PC-3 (cell line): ENCODE measurements at regions not wholly inside any gene's neighbourhood (a gene's known extent, or its start where the extent isn't known, plus 50 kb on each side); places are given as distances from the start of the nearest gene placed in this dataset.

Source experiments
- ATAC-seq: fragments of 200-7000 bp; cut with Tn5 transposase; 2 replicates; pipeline ENCODE4 v1.9.1; 2020; ENCODE audit warnings: mild to moderate bottlenecking, moderate library complexity
- BruUV-seq: library from RNA; stranded (reverse); fragments of 400-500 nt; replicated peaks from 2 replicates; lab custom pipeline; 2021; lab: Mats Ljungman, UMichigan
- CTCF ChIA-PET: fragments of 300-600 bp; sonication (Branson Sonifier 250); formaldehyde crosslinking; loops from one replicate; lab custom pipeline; 2022; ENCODE audit warnings: antibody characterized with exemption; lab: Charles Lee
- POLR2A ChIA-PET: fragments of 300-600 bp; sonication (Branson Sonifier 250); formaldehyde crosslinking; loops from one replicate; lab custom pipeline; 2022; ENCODE audit warnings: antibody characterized with exemption; ENCODE audit not compliant: unreplicated experiment; lab: Charles Lee
- DNase-seq: peaks from one replicate; pipeline ENCODE4 v3.0.0-alpha.2; 2015
- H2AFZ ChIP-seq: fragments of 300-600 bp; sonication (generic); 2 replicates; pipeline ENCODE4 v1.6.0; 2016; ENCODE audit warnings: antibody characterized with exemption, low read length
- H3F3A ChIP-seq: fragments of 300-600 bp; sonication (generic); one replicate; pipeline ENCODE4 v1.6.0; 2017; ENCODE audit warnings: antibody characterized with exemption, low read length, control low read depth, mild to moderate bottlenecking; ENCODE audit not compliant: unreplicated experiment
- H3K27ac ChIP-seq: fragments of 300-600 bp; sonication (generic); 2 replicates; pipeline ENCODE4 v1.5.1; 2016; ENCODE audit warnings: mild to moderate bottlenecking, low read length
- H3K27me3 ChIP-seq: fragments of 300-600 bp; sonication (generic); 2 replicates; pipeline ENCODE4 v1.6.1; 2016; ENCODE audit warnings: low read length, mixed read lengths
- H3K36me3 ChIP-seq: fragments of 300-600 bp; sonication (generic); 2 replicates; pipeline ENCODE4 v1.6.1; 2016; ENCODE audit warnings: low read depth, mixed run types, low read length, mixed read lengths
- H3K4me1 ChIP-seq: fragments of 300-600 bp; sonication (generic); 2 replicates; pipeline ENCODE4 v1.5.1; 2016; ENCODE audit warnings: low read length; ENCODE audit not compliant: insufficient read depth
- H3K4me2 ChIP-seq: fragments of 300-600 bp; sonication (generic); 2 replicates; pipeline ENCODE4 v1.6.0; 2016; ENCODE audit warnings: low read length
- H3K4me3 ChIP-seq: fragments of 300-600 bp; sonication (generic); 2 replicates; pipeline ENCODE4 v1.5.1; 2016; ENCODE audit warnings: mild to moderate bottlenecking, low read length, mixed read lengths
- H3K79me2 ChIP-seq: fragments of 300-600 bp; sonication (generic); 2 replicates; pipeline ENCODE4 v1.6.1; 2017; ENCODE audit warnings: low read length, mixed read lengths
- H3K9ac ChIP-seq: fragments of 300-600 bp; sonication (generic); 2 replicates; pipeline ENCODE4 v1.6.0; 2016; ENCODE audit warnings: mild to moderate bottlenecking, low read length
- H3K9me2 ChIP-seq: fragments of 300-600 bp; sonication (generic); replicated peaks from 2 replicates; pipeline ENCODE4 v1.6.1; 2016; ENCODE audit warnings: mixed run types, low read length, mixed read lengths
- H3K9me3 ChIP-seq: fragments of 300-600 bp; sonication (generic); 2 replicates; pipeline ENCODE4 v1.6.1; 2016; ENCODE audit warnings: low read length, mixed read lengths
- H4K20me1 ChIP-seq: fragments of 300-600 bp; sonication (generic); 2 replicates; pipeline ENCODE4 v1.6.1; 2016; ENCODE audit warnings: low read length, mixed read lengths
- CTCF ChIP-seq: fragments of 300-600 bp; sonication (generic); conservative IDR thresholded peaks from 2 replicates; pipeline ENCODE4 v1.5.1; 2017; ENCODE audit warnings: antibody characterized with exemption, low read depth, mild to moderate bottlenecking, low read length
- EZH2 ChIP-seq: fragments of 300-600 bp; sonication (generic); IDR thresholded peaks from one replicate; pipeline ENCODE4 v1.6.1; 2017; ENCODE audit warnings: antibody characterized with exemption, mild to moderate bottlenecking, low read length; ENCODE audit not compliant: unreplicated experiment
- EZH2phosphoT487 ChIP-seq: fragments of 300-600 bp; sonication (generic); IDR thresholded peaks from 2 replicates; pipeline ENCODE4 v1.6.1; 2018; ENCODE audit warnings: mild to moderate bottlenecking, antibody characterized with exemption, low read length, borderline replicate concordance
- intact Hi-C: fragments of 100-400 bp; cut with micrococcal nuclease; formaldehyde crosslinking; loops from 2 replicates; pipeline ENCODE4 v1.9.0; 2023

GRCh38 chr17:33811004-33811760, 443.9 kb upstream of the CCL2 start:
- Histone ChIP-seq H3K9me3 (no peaks in the 10 kb centered on the region), H3K4me3 (no peak overlapping the region), H3K9ac (no peak overlapping the region), H3K79me2 (no peaks in the 10 kb centered on the region), H3K27ac (no peak overlapping the region), H3K9me2 (no peaks in the 10 kb centered on the region), H3K4me1 (no peaks in the 10 kb centered on the region), H4K20me1 (no peaks in the 10 kb centered on the region), H2AFZ (no peak overlapping the region), H3K36me3 (no peaks in the 10 kb centered on the region), H3F3A (no peaks in the 10 kb centered on the region), H3K4me2 (no peak overlapping the region), H3K27me3 (no peaks in the 10 kb centered on the region)
- BruUV-seq, result no TSS peak
- ChIA-PET POLR2A (no interaction called here), CTCF (no interaction called here)
- intact Hi-C loops, result no loop called here
- TF ChIP-seq CTCF, result no peak
- no peak for TF ChIP-seq EZH2phosphoT487
- TF ChIP-seq EZH2, result no peak
- DNase-seq (no peak), ATAC-seq (no peak)

- Histone ChIP-seq H3K4me2 (no peak overlapping the region), H3K36me3 (no peaks in the 10 kb centered on the region), H3K4me3 (no peak overlapping the region), H3F3A (no peaks in the 10 kb centered on the region), H3K9me3 (no peaks in the 10 kb centered on the region), H3K27me3 (no peaks in the 10 kb centered on the region), H3K9ac (no peak overlapping the region), H3K4me1 (no peaks in the 10 kb centered on the region), H3K27ac (no peak overlapping the region), H4K20me1 (no peaks in the 10 kb centered on the region), H3K79me2 (no peaks in the 10 kb centered on the region), H3K9me2 (no peaks in the 10 kb centered on the region), H2AFZ (no peak overlapping the region)
- POLR2A ChIA-PET, result no interaction called here
- TF ChIP-seq EZH2, result no peak
- TF ChIP-seq CTCF, result no peak
- no peak for TF ChIP-seq EZH2phosphoT487
- no TSS peak for BruUV-seq
- intact Hi-C loops, result no loop called here
- DNase-seq (no peak), ATAC-seq (no peak)
- CTCF ChIA-PET, result no interaction called here
These were observed 443.0 kb upstream of the CCL2 start for GRCh38 chr17:33811984-33812577.

GRCh38 chr17:33814852-33815251, 440.2 kb upstream of the CCL2 start:
- H2AFZ ChIP-seq, result no peak overlapping the region
- no TSS peak for BruUV-seq
- TF ChIP-seq CTCF, result no peak
- no peak for ATAC-seq
- H3K9me3 ChIP-seq, result no peaks in the 10 kb centered on the region
- H3K4me3 ChIP-seq, result no peak overlapping the region
- H3K27ac ChIP-seq, result no peak overlapping the region
- no peaks in the 10 kb centered on the region for H3F3A ChIP-seq
- no peaks in the 10 kb centered on the region for H4K20me1 ChIP-seq
- H3K4me2 ChIP-seq, result no peak overlapping the region
- no peak for DNase-seq
- ChIA-PET POLR2A (no interaction called here), CTCF (no interaction called here)
- no peaks in the 10 kb centered on the region for H3K27me3 ChIP-seq
- no peaks in the 10 kb centered on the region for H3K36me3 ChIP-seq
- no peak overlapping the region for H3K9ac ChIP-seq
- H3K9me2 ChIP-seq, result no peaks in the 10 kb centered on the region
- H3K79me2 ChIP-seq, result no peaks in the 10 kb centered on the region
- H3K4me1 ChIP-seq, result no peaks in the 10 kb centered on the region
- intact Hi-C loops, result no loop called here
